Neural progenitor cell (in vitro differentiated cells): ENCODE measurements at regions not wholly inside any gene's neighbourhood (a gene's known extent, or its start where the extent isn't known, plus 50 kb on each side); places are given as distances from the start of the nearest gene placed in this dataset.

ENCODE experiments used
- DNase-seq: peaks from one replicate; pipeline ENCODE4 v3.0.0-alpha.2; 2016; ENCODE audit warnings: low spot score
- H2AFZ ChIP-seq: fragments of 200-600 bp; sonication (generic); replicated peaks from 2 replicates; pipeline ENCODE4 v1.6.1; 2016; ENCODE audit warnings: antibody characterized with exemption
- H3F3A ChIP-seq: fragments of 200-600 bp; sonication (generic); 2 replicates; pipeline ENCODE4 v1.6.1; 2016; ENCODE audit warnings: antibody characterized with exemption, low read depth
- H3K27ac ChIP-seq: fragments of 200-600 bp; sonication (generic); 2 replicates; pipeline ENCODE4 v1.5.1; 2016; ENCODE audit warnings: mild to moderate bottlenecking
- H3K27me3 ChIP-seq: fragments of 200-600 bp; sonication (generic); 2 replicates; pipeline ENCODE4 v1.6.1; 2016; ENCODE audit warnings: mild to moderate bottlenecking, moderate library complexity
- H3K36me3 ChIP-seq: fragments of 200-600 bp; sonication (generic); 2 replicates; pipeline ENCODE4 v1.5.1; 2016
- H3K4me1 ChIP-seq: fragments of 200-600 bp; sonication (generic); 2 replicates; pipeline ENCODE4 v1.6.1; 2016; ENCODE audit warnings: mixed run types
- H3K4me2 ChIP-seq: fragments of 200-600 bp; sonication (generic); 2 replicates; pipeline ENCODE4 v1.6.1; 2016
- H3K4me3 ChIP-seq: fragments of 200-600 bp; sonication (generic); 2 replicates; pipeline ENCODE4 v1.5.1; 2016
- H3K79me2 ChIP-seq: fragments of 200-600 bp; sonication (generic); 2 replicates; pipeline ENCODE4 v1.6.1; 2016; ENCODE audit warnings: low read depth
- H3K9ac ChIP-seq: fragments of 200-600 bp; sonication (generic); 2 replicates; pipeline ENCODE4 v1.6.1; 2016
- H3K9me3 ChIP-seq: fragments of 200-600 bp; sonication (generic); 2 replicates; pipeline ENCODE4 v1.5.1; 2016; ENCODE audit warnings: low read depth
- H4K20me1 ChIP-seq: fragments of 200-600 bp; sonication (generic); 2 replicates; pipeline ENCODE4 v1.6.1; 2016; ENCODE audit warnings: low read depth
- H3K27ac Mint-ChIP-seq: 3 replicates; pipeline ENCODE4 v1.8.0; 2021; ENCODE audit warnings: mixed read lengths
- H3K27me3 Mint-ChIP-seq: 2 replicates; pipeline ENCODE4 v1.8.0; 2022; ENCODE audit warnings: low read depth, mild to moderate bottlenecking, inconsistent platforms, moderate library complexity, mixed read lengths; ENCODE audit not compliant: insufficient read depth
- H3K36me3 Mint-ChIP-seq: 3 replicates; pipeline ENCODE4 v1.8.0; 2021; ENCODE audit warnings: mixed read lengths
- H3K4me1 Mint-ChIP-seq: 3 replicates; pipeline ENCODE4 v1.8.0; 2021; ENCODE audit warnings: mixed read lengths
- H3K4me3 Mint-ChIP-seq: 3 replicates; pipeline ENCODE4 v1.8.0; 2021; ENCODE audit warnings: mild to moderate bottlenecking, moderate library complexity, mixed read lengths
- H3K9me3 Mint-ChIP-seq: 3 replicates; pipeline ENCODE4 v1.8.0; 2020; ENCODE audit warnings: mixed read lengths
- CTCF ChIP-seq: fragments of 200-600 bp; sonication (generic); IDR thresholded peaks from 2 replicates; pipeline ENCODE4 v1.5.1; 2017; ENCODE audit warnings: antibody characterized with exemption, mild to moderate bottlenecking
- EZH2 ChIP-seq: fragments of 200-600 bp; sonication (generic); IDR thresholded peaks from 2 replicates; pipeline ENCODE4 v1.6.1; 2017; ENCODE audit warnings: antibody characterized with exemption, mild to moderate bottlenecking, moderate library complexity
- EZH2phosphoT487 ChIP-seq: fragments of 200-600 bp; sonication (generic); IDR thresholded peaks from 2 replicates; pipeline ENCODE4 v1.6.1; 2017; ENCODE audit warnings: antibody characterized with exemption

DNA sequence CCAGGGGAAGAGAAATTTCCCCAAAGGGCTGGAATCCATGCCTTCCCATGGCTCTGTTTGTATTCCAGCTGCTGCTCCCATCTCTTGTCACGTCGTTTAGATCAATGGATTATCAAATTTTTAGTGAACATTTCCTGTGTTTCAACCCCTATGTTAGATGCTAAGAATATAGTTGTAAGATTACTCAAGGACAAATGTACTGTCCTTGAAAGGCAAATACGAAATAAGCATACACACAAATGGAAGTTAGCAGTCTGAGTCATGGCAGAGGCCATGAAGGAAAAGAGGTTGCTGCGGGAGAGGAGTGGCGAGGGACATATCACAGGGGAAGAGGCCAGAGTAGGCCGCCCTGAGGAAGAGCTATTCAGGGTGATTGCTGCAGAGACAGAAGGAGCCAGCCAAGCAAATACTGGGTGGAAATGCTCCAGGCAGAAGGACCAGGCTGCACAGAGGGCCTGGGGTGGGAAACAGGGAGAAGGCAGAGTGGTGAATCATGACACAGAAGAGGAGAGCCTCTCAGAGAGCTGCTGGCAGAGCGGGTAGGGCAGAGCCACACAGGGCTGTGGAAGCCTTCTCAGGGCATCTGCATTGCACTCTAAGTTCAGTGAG lies 219.2 kb upstream of the LRFN2 start:
- Mint-ChIP-seq H3K36me3 (no peaks in the 10 kb centered on the region), H3K27me3 (peaks cover 8% of the 10 kb centered on the region), H3K9me3 (no peaks in the 10 kb centered on the region), H3K4me3 (no peak overlapping the region), H3K27ac (no peak overlapping the region), H3K4me1 (peaks cover 4% of the 10 kb centered on the region)
- TF ChIP-seq EZH2 (no peak), EZH2phosphoT487 (no peak), CTCF (no peak)
- H3K79me2 ChIP-seq, result no peaks in the 10 kb centered on the region
- no peaks in the 10 kb centered on the region for H3K9me3 ChIP-seq
- peaks cover 13% of the 10 kb centered on the region for H3K4me1 ChIP-seq
- no peaks in the 10 kb centered on the region for H3K27me3 ChIP-seq
- no peaks in the 10 kb centered on the region for H3K36me3 ChIP-seq
- no peak overlapping the region for H3K9ac ChIP-seq
- H3K27ac ChIP-seq, result no peak overlapping the region
- no peak for DNase-seq
- H3F3A ChIP-seq, result no peaks in the 10 kb centered on the region
- no peak overlapping the region for H3K4me2 ChIP-seq
- no peak overlapping the region for H3K4me3 ChIP-seq
- H4K20me1 ChIP-seq, result no peaks in the 10 kb centered on the region
- no peak overlapping the region for H2AFZ ChIP-seq

GRCh38 chr6:40805336-40805735 lies 218.2 kb upstream of the LRFN2 start:
- Mint-ChIP-seq H3K27me3 (peaks cover 7% of the 10 kb centered on the region), H3K27ac (no peak overlapping the region), H3K9me3 (no peaks in the 10 kb centered on the region), H3K4me3 (no peak overlapping the region), H3K4me1 (peaks cover 4% of the 10 kb centered on the region), H3K36me3 (no peaks in the 10 kb centered on the region)
- Histone ChIP-seq H3K9me3 (no peaks in the 10 kb centered on the region), H3K27ac (no peak overlapping the region), H3F3A (no peaks in the 10 kb centered on the region), H3K4me2 (no peak overlapping the region), H3K4me3 (no peak overlapping the region), H3K4me1 (peaks cover 13% of the 10 kb centered on the region), H3K79me2 (no peaks in the 10 kb centered on the region), H3K36me3 (no peaks in the 10 kb centered on the region), H2AFZ (no peak overlapping the region), H3K27me3 (no peaks in the 10 kb centered on the region), H3K9ac (no peak overlapping the region), H4K20me1 (no peaks in the 10 kb centered on the region)
- no peak for DNase-seq
- TF ChIP-seq EZH2 (no peak), CTCF (no peak), EZH2phosphoT487 (no peak)

DNA sequence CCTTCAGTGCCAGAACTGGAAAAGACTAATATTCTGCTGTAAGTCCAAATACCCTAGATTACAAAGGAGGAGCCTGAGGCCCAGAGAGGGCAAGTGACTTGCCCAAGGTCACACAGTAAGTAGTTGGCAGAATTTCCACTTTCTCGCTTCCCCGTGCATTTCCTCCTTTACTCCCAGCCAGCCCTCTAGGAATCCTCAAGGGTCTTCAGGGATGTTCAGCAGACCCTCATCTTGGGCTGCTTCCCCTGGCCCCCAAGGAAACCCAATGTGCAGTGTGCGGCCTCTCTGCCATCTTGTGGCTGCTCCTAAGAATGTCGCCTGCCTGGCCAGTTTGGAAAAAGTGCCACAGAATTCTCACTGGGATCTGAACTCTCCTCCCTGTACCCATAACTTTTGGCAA lies 217.7 kb upstream of the LRFN2 start:
- H3K36me3 ChIP-seq, result no peaks in the 10 kb centered on the region
- Mint-ChIP-seq H3K27ac (no peak overlapping the region), H3K9me3 (no peaks in the 10 kb centered on the region), H3K4me3 (no peak overlapping the region), H3K36me3 (no peaks in the 10 kb centered on the region), H3K27me3 (peaks cover 7% of the 10 kb centered on the region), H3K4me1 (peaks cover 4% of the 10 kb centered on the region)
- no peaks in the 10 kb centered on the region for H3K9me3 ChIP-seq
- no peaks in the 10 kb centered on the region for H3K27me3 ChIP-seq
- H3F3A ChIP-seq, result no peaks in the 10 kb centered on the region
- no peak overlapping the region for H3K9ac ChIP-seq
- TF ChIP-seq EZH2phosphoT487 (no peak), CTCF (peak; percentile 56)
- H4K20me1 ChIP-seq, result no peaks in the 10 kb centered on the region
- DNase-seq, result peak; percentile 18
- H3K4me3 ChIP-seq, result no peak overlapping the region
- no peak overlapping the region for H3K27ac ChIP-seq
- no peaks in the 10 kb centered on the region for H3K79me2 ChIP-seq
- H3K4me1 ChIP-seq, result peaks cover 13% of the 10 kb centered on the region
- H2AFZ ChIP-seq, result no peak overlapping the region
- H3K4me2 ChIP-seq, result no peak overlapping the region
